GM23338 (cell line): ENCODE measurements at regions not wholly inside any gene's neighbourhood (a gene's known extent, or its start where the extent isn't known, plus 50 kb on each side); places are given as distances from the start of the nearest gene placed in this dataset.

Source experiments
- ATAC-seq: fragments of 200-7000 bp; cut with Tn5 transposase; 3 replicates; pipeline ENCODE4 v1.9.1; 2020
- DNase-seq: peaks from one replicate; pipeline ENCODE4 v3.0.0-alpha.2; 2015; ENCODE audit warnings: low spot score
- H2AFZ ChIP-seq: fragments of 200-600 bp; sonication (generic); 2 replicates; pipeline ENCODE4 v1.8.0; 2016; ENCODE audit warnings: antibody characterized with exemption, mild to moderate bottlenecking, moderate library complexity
- H3F3A ChIP-seq: fragments of 200-600 bp; sonication (generic); replicated peaks from 2 replicates; pipeline ENCODE4 v1.8.0; 2017; ENCODE audit warnings: antibody characterized with exemption, mixed run types, low read depth
- H3K27ac ChIP-seq: fragments of 200-600 bp; sonication (generic); 2 replicates; pipeline ENCODE4 v1.6.1; 2016; ENCODE audit warnings: low read depth
- H3K27me3 ChIP-seq: fragments of 200-600 bp; sonication (generic); 2 replicates; pipeline ENCODE4 v1.8.0; 2016; ENCODE audit warnings: mild to moderate bottlenecking, mixed run types, moderate library complexity; ENCODE audit not compliant: insufficient read depth
- H3K36me3 ChIP-seq: fragments of 200-600 bp; sonication (generic); 2 replicates; pipeline ENCODE4 v1.8.0; 2016; ENCODE audit warnings: mild to moderate bottlenecking; ENCODE audit not compliant: insufficient read depth
- H3K4me1 ChIP-seq: fragments of 200-600 bp; sonication (generic); 2 replicates; pipeline ENCODE4 v1.8.0; 2016; ENCODE audit warnings: mild to moderate bottlenecking, moderate library complexity; ENCODE audit not compliant: insufficient read depth
- H3K4me2 ChIP-seq: fragments of 200-600 bp; sonication (generic); 2 replicates; pipeline ENCODE4 v1.7.1; 2017; ENCODE audit warnings: mixed run types
- H3K4me3 ChIP-seq: fragments of 200-600 bp; sonication (generic); 2 replicates; pipeline ENCODE4 v1.6.1; 2016; ENCODE audit warnings: mixed run types
- H3K79me2 ChIP-seq: fragments of 200-600 bp; sonication (generic); replicated peaks from 2 replicates; pipeline ENCODE4 v1.8.0; 2017; ENCODE audit warnings: mild to moderate bottlenecking; ENCODE audit not compliant: insufficient read depth
- H3K9me2 ChIP-seq: fragments of 200-600 bp; sonication (generic); 2 replicates; pipeline ENCODE4 v1.8.0; 2017; ENCODE audit not compliant: insufficient read depth
- H4K20me1 ChIP-seq: fragments of 200-600 bp; sonication (generic); replicated peaks from 2 replicates; pipeline ENCODE4 v1.8.0; 2017; ENCODE audit warnings: mild to moderate bottlenecking; ENCODE audit not compliant: insufficient read depth
- H3K27ac Mint-ChIP-seq: 2 replicates; pipeline ENCODE4 v1.8.0; 2020; ENCODE audit warnings: inconsistent platforms, mild to moderate bottlenecking, moderate library complexity, mixed read lengths
- H3K27me3 Mint-ChIP-seq: 3 replicates; pipeline ENCODE4 v1.8.0; 2022; ENCODE audit warnings: low read depth, mild to moderate bottlenecking, moderate library complexity, mixed read lengths, inconsistent platforms; ENCODE audit not compliant: insufficient read depth, poor library complexity
- H3K36me3 Mint-ChIP-seq: 3 replicates; pipeline ENCODE4 v1.8.0; 2021; ENCODE audit warnings: low read depth, mild to moderate bottlenecking, inconsistent platforms, moderate library complexity, mixed read lengths
- H3K4me1 Mint-ChIP-seq: 3 replicates; pipeline ENCODE4 v1.8.0; 2020; ENCODE audit warnings: mild to moderate bottlenecking, inconsistent platforms, mixed read lengths
- H3K4me3 Mint-ChIP-seq: 3 replicates; pipeline ENCODE4 v1.8.0; 2021; ENCODE audit warnings: moderate library complexity, mild to moderate bottlenecking, inconsistent platforms, mixed read lengths
- H3K9me3 Mint-ChIP-seq: 3 replicates; pipeline ENCODE4 v1.8.0; 2020; ENCODE audit warnings: moderate library complexity, mild to moderate bottlenecking, inconsistent platforms, mixed read lengths
- CREB1 ChIP-seq: fragments of 250-450 bp; sonication (Bioruptor Pico); IDR thresholded peaks from 2 replicates; pipeline ENCODE4 v1.5.0; 2020; ENCODE audit warnings: low read depth, mild to moderate bottlenecking, moderate library complexity
- ETS1 ChIP-seq: IDR thresholded peaks from 2 replicates; pipeline ENCODE4 v1.6.1; 2016; ENCODE audit warnings: antibody characterized with exemption
- EZH2 ChIP-seq: fragments of 200-600 bp; sonication (generic); IDR thresholded peaks from one replicate; pipeline ENCODE4 v1.8.0; 2017; ENCODE audit warnings: antibody characterized with exemption, mild to moderate bottlenecking, low read depth; ENCODE audit not compliant: unreplicated experiment
- EZH2phosphoT487 ChIP-seq: fragments of 200-600 bp; sonication (generic); IDR thresholded peaks from one replicate; pipeline ENCODE4 v1.8.1; 2018; ENCODE audit warnings: antibody characterized with exemption; ENCODE audit not compliant: unreplicated experiment
- JUNB ChIP-seq: IDR thresholded peaks from one replicate; pipeline ENCODE4 v1.6.1; 2016; ENCODE audit warnings: antibody characterized with exemption; ENCODE audit not compliant: unreplicated experiment
- POLR2AphosphoS5 ChIP-seq: IDR thresholded peaks from 2 replicates; pipeline ENCODE4 v1.6.1; 2016; ENCODE audit warnings: antibody characterized with exemption, low read depth
- STAT1 ChIP-seq: IDR thresholded peaks from one replicate; pipeline ENCODE4 v1.6.1; 2016; ENCODE audit warnings: antibody characterized with exemption; ENCODE audit not compliant: unreplicated experiment
- ZNF114 ChIP-seq: fragments of 250-450 bp; sonication (Bioruptor Pico); IDR thresholded peaks from 2 replicates; pipeline ENCODE4 v1.5.0; 2020; ENCODE audit warnings: mild to moderate bottlenecking, moderate library complexity
- TF ChIP-seq, protein P1 (sequence below): IDR thresholded peaks from one replicate; pipeline ENCODE4 v1.6.1; 2018; ENCODE audit warnings: antibody characterized with exemption; ENCODE audit not compliant: unreplicated experiment
- TF ChIP-seq, protein P2 (sequence below), 2 experiments: fragments of 200-600 bp in 1 of 2; sonication (generic) in 1 of 2; conservative IDR thresholded peaks; 2 replicates each; pipeline versions ENCODE4 v1.5.1 to v1.6.1; 2016 to 2017; ENCODE audit warnings: antibody characterized with exemption in 2 of 2, low read depth in 2 of 2, mild to moderate bottlenecking in 2 of 2, moderate library complexity in 1 of 2

- peaks cover 6% of the 10 kb centered on the region; the same call in 2 of the 3 replicates for H3K36me3 Mint-ChIP-seq
- H3K4me2 ChIP-seq: no peak overlapping the region
- H3K36me3 ChIP-seq: no peaks in the 10 kb centered on the region
- H3K9me2 ChIP-seq: no peaks in the 10 kb centered on the region
- no peak overlapping the region for H3K4me3 Mint-ChIP-seq
- DNase-seq (no peak), ATAC-seq (peak; percentile 31; the same call in 1 of the 3 replicates)
- no peaks in the 10 kb centered on the region for H4K20me1 ChIP-seq
- no peak overlapping the region for H3K27ac ChIP-seq
- H3F3A ChIP-seq: no peaks in the 10 kb centered on the region
- peak overlapping the region; percentile 47; the same call in 1 of the 2 replicates for H2AFZ ChIP-seq
- H3K4me3 ChIP-seq: no peak overlapping the region
- peaks cover 19% of the 10 kb centered on the region for H3K4me1 Mint-ChIP-seq
- peaks cover 13% of the 10 kb centered on the region for H3K4me1 ChIP-seq
- TF ChIP-seq STAT1 (no peak), CREB1 (CRISPR knock-in tag) (no peak), EZH2phosphoT487 (no peak), ETS1 (no peak), ZNF114 (CRISPR knock-in tag) (no peak)
- TF ChIP-seq, protein P1, sequence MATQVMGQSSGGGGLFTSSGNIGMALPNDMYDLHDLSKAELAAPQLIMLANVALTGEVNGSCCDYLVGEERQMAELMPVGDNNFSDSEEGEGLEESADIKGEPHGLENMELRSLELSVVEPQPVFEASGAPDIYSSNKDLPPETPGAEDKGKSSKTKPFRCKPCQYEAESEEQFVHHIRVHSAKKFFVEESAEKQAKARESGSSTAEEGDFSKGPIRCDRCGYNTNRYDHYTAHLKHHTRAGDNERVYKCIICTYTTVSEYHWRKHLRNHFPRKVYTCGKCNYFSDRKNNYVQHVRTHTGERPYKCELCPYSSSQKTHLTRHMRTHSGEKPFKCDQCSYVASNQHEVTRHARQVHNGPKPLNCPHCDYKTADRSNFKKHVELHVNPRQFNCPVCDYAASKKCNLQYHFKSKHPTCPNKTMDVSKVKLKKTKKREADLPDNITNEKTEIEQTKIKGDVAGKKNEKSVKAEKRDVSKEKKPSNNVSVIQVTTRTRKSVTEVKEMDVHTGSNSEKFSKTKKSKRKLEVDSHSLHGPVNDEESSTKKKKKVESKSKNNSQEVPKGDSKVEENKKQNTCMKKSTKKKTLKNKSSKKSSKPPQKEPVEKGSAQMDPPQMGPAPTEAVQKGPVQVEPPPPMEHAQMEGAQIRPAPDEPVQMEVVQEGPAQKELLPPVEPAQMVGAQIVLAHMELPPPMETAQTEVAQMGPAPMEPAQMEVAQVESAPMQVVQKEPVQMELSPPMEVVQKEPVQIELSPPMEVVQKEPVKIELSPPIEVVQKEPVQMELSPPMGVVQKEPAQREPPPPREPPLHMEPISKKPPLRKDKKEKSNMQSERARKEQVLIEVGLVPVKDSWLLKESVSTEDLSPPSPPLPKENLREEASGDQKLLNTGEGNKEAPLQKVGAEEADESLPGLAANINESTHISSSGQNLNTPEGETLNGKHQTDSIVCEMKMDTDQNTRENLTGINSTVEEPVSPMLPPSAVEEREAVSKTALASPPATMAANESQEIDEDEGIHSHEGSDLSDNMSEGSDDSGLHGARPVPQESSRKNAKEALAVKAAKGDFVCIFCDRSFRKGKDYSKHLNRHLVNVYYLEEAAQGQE: no peak
- H3K27ac Mint-ChIP-seq: no peak overlapping the region
- peaks cover 24% of the 10 kb centered on the region for H3K9me3 Mint-ChIP-seq
- H3K27me3 ChIP-seq: no peaks in the 10 kb centered on the region
- H3K27me3 Mint-ChIP-seq: peaks cover 4% of the 10 kb centered on the region
- H3K79me2 ChIP-seq: no peaks in the 10 kb centered on the region
Observed at GRCh38 chr10:131802996-131803395, 97.8 kb upstream of the PPP2R2D start.

GRCh38 chr10:131803860-131804425, 96.9 kb upstream of the PPP2R2D start:
- Mint-ChIP-seq H3K27ac (no peak overlapping the region), H3K4me1 (peaks cover 19% of the 10 kb centered on the region), H3K4me3 (no peak overlapping the region), H3K36me3 (peaks cover 6% of the 10 kb centered on the region; the same call in 2 of the 3 replicates), H3K9me3 (peaks cover 15% of the 10 kb centered on the region), H3K27me3 (peaks cover 5% of the 10 kb centered on the region)
- DNase-seq (no peak), ATAC-seq (no peak)
- Histone ChIP-seq H3K4me1 (peaks cover 13% of the 10 kb centered on the region), H3F3A (no peaks in the 10 kb centered on the region), H3K27ac (no peak overlapping the region), H2AFZ (no peak overlapping the region), H3K36me3 (no peaks in the 10 kb centered on the region), H3K27me3 (no peaks in the 10 kb centered on the region), H3K9me2 (no peaks in the 10 kb centered on the region), H3K79me2 (no peaks in the 10 kb centered on the region), H3K4me3 (no peak overlapping the region), H4K20me1 (no peaks in the 10 kb centered on the region), H3K4me2 (no peak overlapping the region)
- TF ChIP-seq CREB1 (CRISPR knock-in tag): no peak
- no peak for TF ChIP-seq ETS1
- no peak for TF ChIP-seq JUNB
- no peak for TF ChIP-seq STAT1
- no peak for TF ChIP-seq EZH2
- TF ChIP-seq, protein P2, sequence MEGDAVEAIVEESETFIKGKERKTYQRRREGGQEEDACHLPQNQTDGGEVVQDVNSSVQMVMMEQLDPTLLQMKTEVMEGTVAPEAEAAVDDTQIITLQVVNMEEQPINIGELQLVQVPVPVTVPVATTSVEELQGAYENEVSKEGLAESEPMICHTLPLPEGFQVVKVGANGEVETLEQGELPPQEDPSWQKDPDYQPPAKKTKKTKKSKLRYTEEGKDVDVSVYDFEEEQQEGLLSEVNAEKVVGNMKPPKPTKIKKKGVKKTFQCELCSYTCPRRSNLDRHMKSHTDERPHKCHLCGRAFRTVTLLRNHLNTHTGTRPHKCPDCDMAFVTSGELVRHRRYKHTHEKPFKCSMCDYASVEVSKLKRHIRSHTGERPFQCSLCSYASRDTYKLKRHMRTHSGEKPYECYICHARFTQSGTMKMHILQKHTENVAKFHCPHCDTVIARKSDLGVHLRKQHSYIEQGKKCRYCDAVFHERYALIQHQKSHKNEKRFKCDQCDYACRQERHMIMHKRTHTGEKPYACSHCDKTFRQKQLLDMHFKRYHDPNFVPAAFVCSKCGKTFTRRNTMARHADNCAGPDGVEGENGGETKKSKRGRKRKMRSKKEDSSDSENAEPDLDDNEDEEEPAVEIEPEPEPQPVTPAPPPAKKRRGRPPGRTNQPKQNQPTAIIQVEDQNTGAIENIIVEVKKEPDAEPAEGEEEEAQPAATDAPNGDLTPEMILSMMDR (conservative IDR thresholded peaks at IDR 0.05; ENCODE audit: low read depth in 2 of 2): no peak
- TF ChIP-seq POLR2AphosphoS5: no peak
